Left cardiac atrium (tissue), 4 donors: ENCODE measurements at regions not wholly inside any gene's neighbourhood (a gene's known extent, or its start where the extent isn't known, plus 50 kb on each side); places are given as distances from the start of the nearest gene placed in this dataset.
A peak's percentile ranks its signal among the peaks of the same experiment; 100 is the strongest.

Source experiments
- ATAC-seq, 2 donors: fragments of 200-7000 bp; cut with Tn5 transposase; one replicate each; pipeline ENCODE4 v1.9.1; 2020; ENCODE audit warnings: mild to moderate bottlenecking in 2 of 2, moderate library complexity in 2 of 2
- DNase-seq: peaks from one replicate; pipeline ENCODE4 v3.0.0-alpha.2; 2020
- intact Hi-C, 2 donors: fragments of 100-400 bp; cut with DNase I; formaldehyde crosslinking; loops; one replicate each; pipeline versions ENCODE4 v1.14.1 to v1.15.1; 2022 to 2023
- donor health status: DM: no; HTN: yes; CAD: no.
- donor health status: DM: no; HTN: yes; CAD: no; lungs with severe emphysema.
- donor health status: DM: yes; HTN: yes; CAD: no.
- donor health status: Dilated cardiomyopathy.

DNA sequence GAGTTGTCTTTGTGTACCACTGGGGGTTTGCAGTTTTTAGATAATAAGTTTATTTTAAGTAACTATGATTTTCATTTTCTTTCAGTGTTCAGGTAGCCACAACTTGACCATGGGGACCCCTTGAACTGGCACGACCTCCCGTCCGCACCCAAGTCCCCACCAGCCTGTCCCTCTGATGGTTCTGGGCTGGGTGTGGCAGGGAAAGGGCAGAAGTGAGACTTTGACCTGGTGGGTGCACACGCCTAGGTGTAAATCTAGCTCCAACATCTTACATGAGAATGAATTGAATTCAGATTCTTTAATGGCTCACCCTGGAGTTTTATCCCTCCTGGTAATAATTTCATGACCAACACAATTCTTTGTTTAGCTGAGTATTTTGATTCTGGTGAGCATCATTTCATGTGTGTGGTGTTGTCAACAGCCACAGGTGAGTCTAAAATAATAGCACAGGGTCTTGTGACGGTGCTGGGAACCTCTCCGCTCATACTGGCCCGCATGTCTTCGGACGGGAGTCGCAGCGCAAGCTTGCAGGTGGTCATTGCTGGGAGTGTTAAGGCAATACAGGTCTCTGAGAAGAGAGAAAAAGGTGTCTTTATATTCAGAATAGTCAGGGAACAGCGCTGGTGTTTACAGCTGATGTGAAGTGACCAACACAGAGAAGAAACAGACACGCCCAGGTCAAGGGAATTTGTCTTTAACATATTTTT is 50.8 kb upstream of the POFUT2 start:
- intact Hi-C loops, result no loop called here
- DNase-seq, result peak; percentile 8
- ATAC-seq, result no peak

DNA sequence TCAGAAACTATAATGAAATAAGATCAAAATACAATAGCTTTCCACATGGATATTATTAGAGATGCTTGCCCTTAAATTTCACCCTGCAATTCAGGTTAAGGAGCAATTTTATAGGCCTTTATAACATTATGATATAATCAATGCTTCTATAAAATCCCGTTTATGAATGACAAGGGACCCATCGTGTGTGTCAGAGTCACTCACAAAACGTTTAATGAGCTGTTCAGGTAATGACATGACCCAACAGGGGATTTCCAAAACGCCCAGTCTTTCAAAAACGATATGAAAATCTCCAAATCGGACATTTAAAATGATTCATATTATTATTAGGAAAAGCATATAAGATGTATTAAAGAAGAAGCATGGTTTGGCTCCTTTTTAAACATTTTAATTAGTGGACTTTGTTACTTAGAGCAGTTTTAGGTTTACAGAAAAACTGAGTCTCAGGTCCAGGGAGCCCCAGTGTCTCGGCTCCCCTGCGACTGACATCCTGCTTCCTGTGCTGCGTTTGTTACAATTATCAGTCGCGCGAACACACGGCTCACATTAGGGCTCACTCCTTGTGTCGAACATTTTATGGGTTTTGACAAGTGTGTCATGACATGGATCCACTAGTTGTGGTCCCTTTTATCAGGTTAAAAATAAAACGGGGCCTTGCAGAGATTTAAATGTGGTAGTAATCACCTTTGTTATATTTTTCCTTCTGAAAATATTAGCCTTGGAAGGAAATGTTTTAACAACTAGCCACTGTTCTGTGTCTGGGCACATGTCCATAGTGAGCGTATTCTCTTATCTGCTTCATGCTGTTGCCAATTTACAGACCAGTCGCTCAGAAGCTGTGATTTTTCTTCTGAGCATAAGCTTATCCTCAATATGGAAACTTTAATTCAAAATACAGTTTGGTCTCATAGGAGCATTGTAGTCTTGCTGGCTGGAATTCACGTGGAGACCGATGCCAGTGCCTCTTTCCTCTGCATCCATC is 52.0 kb upstream of the POFUT2 start:
- intact Hi-C loops, result no loop called here
- ATAC-seq (peak; percentile 36 to 46), DNase-seq (peak; percentile 25)

DNA sequence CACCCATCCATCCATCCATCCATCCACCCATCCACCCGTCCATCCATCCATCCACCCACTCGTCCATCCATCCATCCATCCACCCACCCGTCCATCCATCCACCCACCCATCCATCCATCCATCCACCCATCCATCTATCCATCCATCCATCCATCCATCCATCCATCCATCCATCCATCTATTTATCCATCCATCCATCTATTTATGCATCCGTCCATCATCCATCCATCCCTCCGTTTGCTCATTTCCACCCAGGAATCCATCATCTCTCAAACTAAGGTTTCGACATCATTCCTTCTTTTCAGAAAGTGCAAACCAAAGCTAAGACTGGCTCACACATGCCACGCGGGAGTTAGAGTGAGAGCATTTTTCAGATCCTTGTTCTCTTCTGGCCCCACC is 52.8 kb upstream of the POFUT2 start:
- ATAC-seq, result no peak
- peak; percentile 12 for DNase-seq
- intact Hi-C loops, result no loop called here

DNA sequence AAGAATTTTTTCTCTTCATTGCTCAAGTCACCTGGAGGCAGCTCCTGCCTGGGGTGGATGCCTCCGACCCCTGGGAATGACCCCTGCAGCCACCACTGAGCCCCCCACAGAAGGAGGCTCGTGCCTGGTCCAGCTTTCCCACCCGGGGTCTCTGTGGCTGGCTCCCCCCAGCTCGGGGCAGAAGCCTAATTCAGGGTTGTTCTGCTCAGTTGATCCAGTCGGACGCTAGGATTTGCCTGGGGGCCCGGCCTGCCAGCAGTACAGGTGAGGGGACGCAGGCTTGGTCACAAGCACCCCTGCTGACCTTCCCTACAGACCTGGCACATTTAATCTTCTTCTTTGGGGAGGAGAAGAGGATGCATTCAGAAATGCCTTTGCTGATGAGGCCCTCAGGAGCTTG is 53.6 kb upstream of the POFUT2 start:
- ATAC-seq, result no peak
- DNase-seq, result no peak
- intact Hi-C loops, result no loop called here

DNA sequence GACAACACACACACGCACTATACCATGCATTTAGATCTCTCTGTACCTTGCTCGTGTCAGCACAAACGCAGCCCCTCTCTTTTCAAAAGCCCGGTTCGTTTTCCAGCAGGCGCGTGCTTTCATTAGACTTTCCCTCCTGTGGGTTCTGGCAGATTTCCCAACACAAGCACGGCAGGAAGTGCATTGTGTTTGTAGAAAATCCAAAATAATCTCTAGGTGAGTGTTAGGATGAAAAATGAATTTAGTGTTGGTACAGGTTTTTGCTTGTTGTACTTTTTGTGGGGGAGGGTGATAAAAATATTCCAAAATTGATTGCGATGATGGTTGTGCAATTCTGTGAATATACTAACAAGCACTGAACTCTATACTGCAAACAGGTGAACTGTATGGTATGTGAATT is 54.1 kb upstream of the POFUT2 start:
- no peak for DNase-seq
- intact Hi-C loops, result no loop called here
- no peak for ATAC-seq

DNA sequence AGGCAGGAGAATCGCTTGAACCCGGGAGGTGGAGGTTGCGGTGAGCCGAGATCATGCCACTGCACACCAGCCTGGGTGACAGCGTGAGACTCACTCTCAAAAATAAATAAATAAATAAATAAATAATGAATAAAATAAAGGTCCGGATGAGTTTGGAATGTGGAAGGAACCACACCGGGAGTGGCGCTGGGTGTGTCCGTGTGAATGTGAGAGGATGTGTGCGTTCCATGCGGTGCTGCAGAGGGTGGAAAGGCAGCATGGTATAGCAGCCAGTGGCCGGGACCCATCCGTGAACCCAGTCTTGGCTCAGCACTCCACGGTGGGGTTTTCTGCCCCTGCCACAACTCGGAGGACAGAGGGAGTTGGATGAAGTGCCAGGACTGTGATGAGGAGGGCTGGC is 56.2 kb upstream of the POFUT2 start:
- no peak for DNase-seq
- ATAC-seq, result no peak
- intact Hi-C loops, result no loop called here

DNA sequence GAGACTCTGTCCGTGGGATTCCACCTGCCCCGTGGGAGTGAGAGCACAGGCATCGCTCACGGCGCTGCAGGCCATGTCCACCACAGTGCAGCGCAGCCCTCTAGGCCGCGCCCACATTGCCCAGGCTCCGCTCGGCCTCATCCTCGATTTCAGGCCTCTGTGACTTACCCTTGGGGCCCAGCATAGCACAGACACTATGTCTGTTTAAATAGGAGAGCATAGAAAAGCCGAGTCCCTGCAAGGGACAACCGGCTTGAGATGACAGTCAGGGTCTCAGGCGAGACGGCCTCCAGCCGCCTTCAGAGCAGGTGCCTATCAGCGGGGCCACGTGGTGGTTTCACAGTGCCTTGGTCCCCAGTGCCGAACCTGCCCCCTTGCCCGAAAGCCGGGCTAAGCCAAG is 56.9 kb upstream of the POFUT2 start:
- intact Hi-C loops, result no loop called here
- no peak for DNase-seq
- ATAC-seq, result no peak

DNA sequence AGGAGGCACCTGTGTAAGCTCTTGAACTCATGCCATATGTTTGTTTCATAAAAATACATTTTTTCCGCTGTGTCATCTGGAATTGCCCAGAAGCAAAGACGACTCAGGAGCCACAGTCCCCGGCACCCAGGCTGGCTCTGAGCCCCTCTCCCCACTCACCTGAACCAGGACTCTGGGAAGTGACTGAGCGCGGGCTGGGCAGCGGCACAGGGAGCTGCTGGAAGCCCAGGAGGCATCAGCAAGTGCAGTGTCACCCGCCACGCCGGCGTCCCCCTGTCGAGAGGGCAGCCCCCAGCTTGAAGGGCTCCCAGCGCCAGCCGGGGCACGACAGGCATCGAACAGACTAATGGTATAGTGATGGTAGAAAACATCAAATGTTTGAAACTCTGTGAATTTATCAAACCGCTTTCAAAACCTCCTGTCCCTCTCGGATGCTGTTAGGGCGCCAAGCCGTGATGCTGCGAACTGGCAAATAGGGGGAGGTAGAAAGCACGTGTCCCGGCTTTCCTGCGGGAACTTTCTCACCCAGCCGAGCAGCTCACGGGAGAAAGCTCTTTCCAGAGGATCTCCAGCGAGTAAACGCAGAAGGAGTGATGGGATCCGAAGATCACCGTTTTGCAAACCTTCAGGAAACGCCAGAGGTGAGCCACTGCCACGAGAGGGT is 57.8 kb upstream of the COL18A1 start:
- DNase-seq (peak; percentile 16), ATAC-seq (no peak)
- intact Hi-C loops, result no loop called here

DNA sequence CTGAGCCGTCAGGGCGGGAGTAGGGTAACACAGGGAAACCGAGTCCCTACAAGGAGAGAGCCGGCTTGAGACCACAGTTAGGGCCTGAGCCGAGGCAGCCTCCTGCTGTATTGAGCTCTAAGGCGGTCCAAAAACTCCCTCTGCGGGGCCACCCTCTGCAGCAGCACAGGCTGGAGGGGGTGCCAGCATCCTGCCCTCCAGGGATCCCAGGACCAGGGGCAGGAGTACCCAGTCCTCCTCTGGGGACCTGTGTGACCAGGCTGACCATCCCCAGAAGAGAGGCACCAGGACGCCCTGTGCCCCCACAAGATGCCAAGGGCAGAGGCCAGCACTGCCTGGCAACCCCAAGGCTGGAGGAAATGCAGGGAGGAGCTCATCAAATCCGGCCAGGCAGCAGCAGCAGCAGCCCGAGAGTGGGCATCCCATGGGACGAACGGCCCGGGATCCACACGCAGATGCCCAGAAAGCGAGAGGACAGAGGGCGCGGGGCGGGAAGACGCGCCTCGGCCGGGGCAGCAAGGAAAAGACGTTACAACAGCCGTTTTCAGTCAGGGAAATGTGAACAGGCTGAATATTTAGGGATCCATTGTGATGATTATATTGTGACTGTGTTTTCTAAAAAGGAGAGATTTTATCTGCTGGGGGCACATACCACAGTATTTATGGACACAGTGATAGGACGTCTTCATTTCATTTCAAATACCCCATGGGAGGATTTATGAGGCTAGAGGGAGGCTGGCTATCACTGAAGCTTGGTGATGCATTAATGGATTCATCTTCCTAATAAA is 57.1 kb upstream of the COL18A1 start:
- intact Hi-C loops, result no loop called here
- ATAC-seq, result peak; percentile 10 to 21

DNA sequence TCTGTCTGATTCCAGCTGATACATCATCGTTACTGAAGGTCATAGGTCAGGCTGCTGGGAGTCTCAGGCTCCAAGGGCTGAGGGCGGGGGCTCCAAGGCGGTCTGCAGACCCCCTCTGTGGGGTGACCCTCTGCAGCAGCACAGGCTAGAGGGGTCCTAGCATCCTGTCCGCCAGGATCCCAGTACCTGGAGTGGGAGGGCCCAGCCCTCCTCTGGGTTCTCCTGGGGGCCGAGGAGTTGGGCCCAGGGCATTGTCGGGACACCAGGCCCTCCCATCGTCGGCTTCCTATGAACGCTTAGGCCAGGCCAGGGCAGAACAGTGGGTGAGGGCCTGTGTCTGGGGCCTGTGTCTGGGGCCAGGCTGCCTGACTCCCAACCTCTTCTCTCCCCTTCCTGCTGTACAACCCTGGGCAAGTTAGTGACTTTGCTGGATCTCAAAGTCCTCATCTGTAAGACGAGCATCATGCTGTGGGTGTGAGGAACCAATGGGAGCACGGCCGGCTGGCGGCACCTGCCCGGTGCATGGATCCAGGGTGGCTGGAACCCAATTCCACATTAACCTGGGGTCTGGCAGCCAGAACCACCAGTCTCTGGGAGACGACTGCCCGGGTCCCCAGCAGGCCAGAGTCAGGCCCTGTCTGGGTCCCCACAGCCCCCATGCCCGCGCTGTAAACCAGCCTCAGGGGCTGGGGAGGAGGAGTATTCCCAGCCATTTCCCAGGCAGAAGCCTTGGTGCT is 56.2 kb upstream of the COL18A1 start:
- intact Hi-C loops, result no loop called here
- DNase-seq (peak; percentile 16), ATAC-seq (no peak)

More for the DNA sequence above, 57.1 kb upstream of the COL18A1 start:
- peak; percentile 63 for DNase-seq

DNA sequence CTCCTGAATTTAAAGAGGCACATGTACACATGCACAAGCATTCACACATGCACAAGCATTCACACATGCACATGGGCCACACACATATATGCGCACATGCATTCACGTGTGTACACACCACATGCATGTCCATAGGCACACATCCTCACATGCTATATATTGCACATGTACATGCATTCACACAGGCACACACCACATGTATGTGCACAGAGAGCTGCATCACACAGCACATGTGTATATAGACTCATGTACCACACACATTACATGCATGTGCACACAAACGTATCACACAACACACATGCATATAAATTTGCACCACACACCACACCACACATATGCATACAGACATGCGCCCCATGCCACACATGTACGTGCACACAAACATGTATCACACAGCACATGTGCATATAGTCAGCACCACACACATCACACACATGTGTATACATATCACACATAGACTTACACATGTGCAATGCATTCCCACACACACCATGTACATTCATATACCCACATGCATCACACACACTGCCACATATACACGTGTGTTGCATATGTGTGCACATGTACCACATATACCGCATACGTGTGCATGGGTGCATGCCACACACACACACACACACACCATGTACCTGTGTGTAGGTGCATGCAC is 54.6 kb upstream of the COL18A1 start:
- DNase-seq (no peak), ATAC-seq (no peak)
- intact Hi-C loops, result no loop called here

DNA sequence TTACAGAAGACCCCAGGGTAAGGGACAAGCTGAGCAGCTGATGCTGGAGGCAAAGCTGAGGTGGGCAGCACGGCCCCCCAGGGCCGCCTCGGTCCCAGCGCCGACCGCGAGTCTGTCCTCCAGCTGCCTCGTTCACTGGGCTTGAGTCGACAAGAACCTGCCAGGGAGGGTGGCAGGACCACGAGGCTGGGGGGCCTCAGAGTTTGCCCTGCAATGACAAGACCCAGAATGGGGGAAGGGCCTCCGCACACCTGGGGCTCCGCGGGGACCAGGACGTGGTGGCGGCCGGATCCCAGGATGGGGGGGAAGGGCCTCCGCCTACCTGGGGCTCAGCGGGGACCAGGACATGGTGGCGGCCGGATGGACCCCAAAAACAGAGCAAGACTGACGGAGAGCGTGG is 53.9 kb upstream of the COL18A1 start:
- intact Hi-C loops, result no loop called here
- DNase-seq (no peak), ATAC-seq (no peak)

DNA sequence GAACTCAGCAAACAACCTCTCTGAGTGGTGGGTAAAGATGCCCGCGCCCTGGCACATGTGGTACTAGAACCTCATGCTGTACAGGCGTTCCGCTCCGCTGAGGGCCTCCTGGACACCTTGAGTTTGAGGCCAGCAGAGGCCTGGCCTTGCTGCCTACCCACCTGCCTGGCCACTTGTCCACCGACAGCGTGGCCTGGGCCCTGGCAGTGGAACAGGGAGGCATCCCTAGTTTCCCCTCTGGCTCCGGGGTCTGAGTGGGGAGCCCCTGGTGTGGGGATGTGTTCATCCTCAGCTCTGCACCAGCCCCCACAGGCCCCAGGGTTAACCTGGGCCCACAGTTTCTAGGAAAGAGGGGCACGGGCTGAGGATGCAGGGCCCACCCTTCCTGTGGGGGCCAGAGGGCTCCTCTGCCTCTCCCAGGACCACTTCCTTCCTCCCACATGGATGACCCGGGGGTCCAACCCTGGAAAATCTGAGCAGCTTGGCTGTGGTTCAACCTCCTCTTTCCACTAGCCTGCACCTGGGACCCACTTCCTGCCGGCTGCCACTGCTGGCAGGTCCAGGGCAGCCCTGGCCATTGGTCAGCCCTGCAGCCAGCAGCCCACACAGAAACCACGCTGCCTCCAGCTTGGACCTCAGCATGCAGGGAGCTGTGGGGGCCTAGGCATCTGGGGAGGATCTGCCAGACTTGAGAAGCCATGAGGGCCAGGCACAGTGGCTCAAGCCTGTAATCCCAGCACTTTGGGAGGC is 53.3 kb upstream of the COL18A1 start:
- DNase-seq (peak; percentile 25), ATAC-seq (no peak)
- intact Hi-C loops, result no loop called here

DNA sequence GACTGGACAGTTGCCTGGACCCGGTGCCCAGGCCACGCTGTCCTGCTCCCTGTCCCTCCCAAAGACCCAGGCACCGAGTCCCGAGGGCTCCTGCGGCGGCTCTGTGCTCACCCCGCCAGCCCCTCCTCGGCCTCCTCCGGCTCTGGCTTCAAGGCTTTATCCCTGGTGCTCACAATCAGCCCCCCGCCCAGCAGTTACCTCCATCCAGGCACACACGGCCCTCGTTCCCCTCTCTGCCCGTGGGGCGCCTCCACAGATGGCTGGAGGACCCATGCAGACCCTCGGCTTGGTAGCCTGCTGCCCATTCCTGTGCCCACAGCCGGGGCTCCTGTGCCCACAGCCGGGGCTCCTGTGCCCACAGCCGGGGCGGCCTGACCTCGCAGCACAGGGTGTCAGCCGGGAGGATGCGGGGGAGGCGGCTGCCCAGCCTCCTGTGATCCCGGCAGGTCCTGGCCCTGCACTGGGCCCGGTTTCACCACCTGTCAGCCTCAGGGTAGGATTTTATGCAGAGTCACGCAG is 52.3 kb upstream of the COL18A1 start:
- intact Hi-C loops, result no loop called here
- DNase-seq (peak; percentile 12), ATAC-seq (no peak)

DNA sequence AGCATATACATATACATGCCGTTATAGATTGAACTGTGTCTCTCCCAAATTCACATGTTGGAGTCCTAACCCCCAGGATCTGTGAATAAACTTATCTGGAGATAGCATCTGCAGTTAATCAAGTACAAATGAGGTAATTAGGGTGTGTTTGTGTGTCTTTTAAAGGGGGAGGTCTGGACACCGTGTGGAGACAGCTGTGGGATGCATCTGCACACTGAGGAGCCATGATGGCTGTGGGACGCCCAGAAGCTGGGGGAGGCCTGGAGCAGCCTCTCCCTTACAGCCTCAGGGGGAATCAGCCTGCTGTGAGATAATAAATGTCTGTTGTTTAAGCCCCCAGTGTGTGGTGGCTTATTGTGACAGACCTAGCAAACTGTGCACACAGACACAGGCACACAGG is 51.8 kb upstream of the COL18A1 start:
- intact Hi-C loops, result no loop called here
- DNase-seq, result no peak
- no peak for ATAC-seq

DNA sequence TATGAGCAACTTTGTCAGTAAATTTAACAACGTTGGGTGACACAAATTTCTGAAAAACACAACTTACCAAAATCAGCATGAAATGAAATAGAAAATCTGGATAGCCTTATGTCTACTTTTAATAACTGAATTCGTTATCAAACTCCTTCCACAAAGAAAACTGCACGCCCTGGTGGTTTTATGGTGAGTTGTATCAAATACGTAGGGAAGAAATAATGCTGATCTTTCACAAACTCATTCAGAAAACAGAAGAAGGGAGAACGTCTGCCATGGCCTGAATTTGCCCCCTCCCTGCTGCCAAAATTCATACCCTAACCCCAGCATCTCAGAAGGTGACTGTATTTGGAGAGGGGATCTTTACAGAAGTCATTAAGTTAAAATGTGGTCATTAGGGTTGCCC is 50.0 kb upstream of the COL18A1 start:
- intact Hi-C loops, result loop anchor here in 1 of 2 donors (5.0 kb wide), 2 partner anchors 38 to 58 kb away; no protein-coding TSS in a partner anchor
- ATAC-seq (no peak), DNase-seq (no peak)
